ENCODE measurements at regions not wholly inside any gene's neighbourhood (a gene's known extent, or its start where the extent isn't known, plus 50 kb on each side); places are given as distances from the start of the nearest gene placed in this dataset.

GRCh38 chr2:150925611-150926010, 336.1 kb downstream of the RBM43 start:
- no peaks in the 10 kb centered on the region for H3F3A ChIP-seq (replicated peaks; ENCODE audit: low read depth)
- DNase-seq (ENCODE audit: low spot score): no peak
- ATAC-seq: no peak
- Mint-ChIP-seq H3K27ac (no peak overlapping the region), H3K9me3 (no peaks in the 10 kb centered on the region), H3K36me3 (ENCODE audit: low read depth) (peaks cover 4% of the 10 kb centered on the region; the same call in 2 of the 3 replicates), H3K27me3 (ENCODE audit: insufficient read depth, low read depth, poor library complexity) (peaks cover 3% of the 10 kb centered on the region), H3K4me1 (peaks cover 3% of the 10 kb centered on the region; the same call in 2 of the 3 replicates), H3K4me3 (no peak overlapping the region)
- H3K79me2 ChIP-seq (replicated peaks; ENCODE audit: insufficient read depth): no peaks in the 10 kb centered on the region
- H3K4me1 ChIP-seq (ENCODE audit: insufficient read depth): no peaks in the 10 kb centered on the region
- H3K27ac ChIP-seq (ENCODE audit: low read depth): no peak overlapping the region
- TF ChIP-seq NANOG (IDR thresholded peaks at IDR 0.05; ENCODE audit: borderline replicate concordance) (no peak), CREB1 (CRISPR knock-in tag; IDR thresholded peaks at IDR 0.05; ENCODE audit: low read depth) (no peak), ETS1 (IDR thresholded peaks at IDR 0.05) (no peak), REST (IDR thresholded peaks at IDR 0.05; ENCODE audit: unreplicated experiment) (no peak), ZNF462 (CRISPR knock-in tag; IDR thresholded peaks at IDR 0.05) (no peak), JUNB (IDR thresholded peaks at IDR 0.05; ENCODE audit: unreplicated experiment) (no peak), EZH2 (IDR thresholded peaks at IDR 0.05; ENCODE audit: low read depth, unreplicated experiment) (no peak), POLR2AphosphoS5 (IDR thresholded peaks at IDR 0.05; ENCODE audit: low read depth) (no peak), EZH2phosphoT487 (IDR thresholded peaks at IDR 0.05; ENCODE audit: unreplicated experiment) (no peak), ZNF114 (CRISPR knock-in tag; IDR thresholded peaks at IDR 0.05) (no peak), STAT1 (IDR thresholded peaks at IDR 0.05; ENCODE audit: unreplicated experiment) (no peak), ZNF331 (CRISPR knock-in tag; IDR thresholded peaks at IDR 0.05; ENCODE audit: low read depth) (no peak)
- TF ChIP-seq, protein P1, sequence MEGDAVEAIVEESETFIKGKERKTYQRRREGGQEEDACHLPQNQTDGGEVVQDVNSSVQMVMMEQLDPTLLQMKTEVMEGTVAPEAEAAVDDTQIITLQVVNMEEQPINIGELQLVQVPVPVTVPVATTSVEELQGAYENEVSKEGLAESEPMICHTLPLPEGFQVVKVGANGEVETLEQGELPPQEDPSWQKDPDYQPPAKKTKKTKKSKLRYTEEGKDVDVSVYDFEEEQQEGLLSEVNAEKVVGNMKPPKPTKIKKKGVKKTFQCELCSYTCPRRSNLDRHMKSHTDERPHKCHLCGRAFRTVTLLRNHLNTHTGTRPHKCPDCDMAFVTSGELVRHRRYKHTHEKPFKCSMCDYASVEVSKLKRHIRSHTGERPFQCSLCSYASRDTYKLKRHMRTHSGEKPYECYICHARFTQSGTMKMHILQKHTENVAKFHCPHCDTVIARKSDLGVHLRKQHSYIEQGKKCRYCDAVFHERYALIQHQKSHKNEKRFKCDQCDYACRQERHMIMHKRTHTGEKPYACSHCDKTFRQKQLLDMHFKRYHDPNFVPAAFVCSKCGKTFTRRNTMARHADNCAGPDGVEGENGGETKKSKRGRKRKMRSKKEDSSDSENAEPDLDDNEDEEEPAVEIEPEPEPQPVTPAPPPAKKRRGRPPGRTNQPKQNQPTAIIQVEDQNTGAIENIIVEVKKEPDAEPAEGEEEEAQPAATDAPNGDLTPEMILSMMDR (conservative IDR thresholded peaks at IDR 0.05; ENCODE audit: low read depth in 2 of 2): no peak
- H3K4me3 ChIP-seq: no peak overlapping the region
- H3K36me3 ChIP-seq (ENCODE audit: insufficient read depth): no peaks in the 10 kb centered on the region
- no peak overlapping the region for H3K4me2 ChIP-seq
- H3K27me3 ChIP-seq (ENCODE audit: insufficient read depth): no peaks in the 10 kb centered on the region
- H3K9me2 ChIP-seq (ENCODE audit: insufficient read depth): peaks cover 16% of the 10 kb centered on the region; the same call in 1 of the 2 replicates
- no peak overlapping the region for H2AFZ ChIP-seq
- no peaks in the 10 kb centered on the region for H4K20me1 ChIP-seq (replicated peaks; ENCODE audit: insufficient read depth)

Data from GM23338 (cell line).